SK-N-SH (cell line): ENCODE measurements at regions not wholly inside any gene's neighbourhood (a gene's known extent, or its start where the extent isn't known, plus 50 kb on each side); places are given as distances from the start of the nearest gene placed in this dataset.
A peak's percentile ranks its signal among the peaks of the same experiment; 100 is the strongest.

Experiments
- CTCF ChIA-PET: fragments of 300-600, 350-600 bp; formaldehyde crosslinking; extraction: SDS; loops from one replicate; lab custom pipeline; 2021; lab: Yijun Ruan, JAX
- POLR2A ChIA-PET: fragments of 350-600 bp; sonication (Branson Sonifier 250); formaldehyde crosslinking; extraction: SDS; loops from one replicate; lab custom pipeline; 2020; ENCODE audit warnings: antibody characterized with exemption, inconsistent platforms; lab: Yijun Ruan, JAX
- DNase-seq: peaks from one replicate; pipeline ENCODE4 v3.0.0; 2012
- H2AFZ ChIP-seq: fragments of 200-600 bp; sonication (generic); 2 replicates; pipeline ENCODE4 v1.8.1; 2016; ENCODE audit warnings: antibody characterized with exemption, mild to moderate bottlenecking, low read depth
- H3F3A ChIP-seq: fragments of 200-600 bp; sonication (generic); replicated peaks from 2 replicates; pipeline ENCODE3; 2016; ENCODE audit warnings: antibody characterized with exemption, mild to moderate bottlenecking; ENCODE audit not compliant: insufficient read depth
- H3K27ac ChIP-seq, 2 experiments: fragments of 200-500 bp in 1 of 2; fragments of 200-600 bp in 1 of 2; sonication (Bioruptor generic) in 1 of 2; sonication (generic), shearing (Covaris generic) in 1 of 2; 2 replicates each; pipeline versions ENCODE4 v1.5.1 to v1.6.1; 2014 to 2016; ENCODE audit warnings: low read depth in 2 of 2, inconsistent platforms in 1 of 2, low read length in 1 of 2, mild to moderate bottlenecking in 1 of 2, mixed read lengths in 1 of 2
- H3K27me3 ChIP-seq: fragments of 200-600 bp; sonication (generic), shearing (Covaris generic); 2 replicates; pipeline ENCODE4 v1.6.1; 2016; ENCODE audit warnings: mixed run types; ENCODE audit not compliant: insufficient read depth
- H3K36me3 ChIP-seq, 2 experiments: fragments of 200-500 bp in 1 of 2; fragments of 200-600 bp in 1 of 2; sonication (Bioruptor generic) in 1 of 2; sonication (generic) in 1 of 2; replicated peaks in 1 of 2; 2 replicates each; pipeline versions ENCODE3 to v1.5.1; 2014 to 2016; ENCODE audit warnings: low read length in 1 of 2, mild to moderate bottlenecking in 1 of 2; ENCODE audit not compliant: insufficient read depth in 2 of 2, control insufficient read depth in 1 of 2
- H3K4me1 ChIP-seq, 2 experiments: fragments of 200-500 bp in 1 of 2; fragments of 200-600 bp in 1 of 2; sonication (Bioruptor generic) in 1 of 2; sonication (generic), shearing (Covaris generic) in 1 of 2; 2 replicates each; pipeline versions ENCODE4 v1.5.1 to v1.6.1; 2014 to 2016; ENCODE audit warnings: low read depth in 1 of 2, low read length in 1 of 2, mixed run types in 1 of 2; ENCODE audit not compliant: insufficient read depth in 2 of 2, control insufficient read depth in 1 of 2
- H3K4me2 ChIP-seq: fragments of 200-600 bp; sonication (generic), shearing (Covaris generic); 2 replicates; pipeline ENCODE4 v1.6.1; 2017; ENCODE audit warnings: mixed run types
- H3K4me3 ChIP-seq, 2 experiments: fragments of 200-500 bp in 1 of 2; fragments of 200-600 bp in 1 of 2; sonication (Bioruptor generic) in 1 of 2; sonication (generic), shearing (Covaris generic) in 1 of 2; 2 replicates each; pipeline versions ENCODE4 v1.5.1 to v1.8.1; 2014 to 2016; ENCODE audit warnings: low read depth in 2 of 2, inconsistent platforms in 1 of 2, low read length in 1 of 2, mild to moderate bottlenecking in 1 of 2, mixed read lengths in 1 of 2, moderate library complexity in 1 of 2
- H3K79me2 ChIP-seq: fragments of 200-600 bp; sonication (generic); 2 replicates; pipeline ENCODE4 v1.8.1; 2017; ENCODE audit warnings: mild to moderate bottlenecking; ENCODE audit not compliant: insufficient read depth
- H3K9ac ChIP-seq: fragments of 200-600 bp; sonication (generic); 2 replicates; pipeline ENCODE4 v1.6.1; 2017; ENCODE audit warnings: mixed run types
- H3K9me2 ChIP-seq: fragments of 200-600 bp; sonication (generic); 2 replicates; pipeline ENCODE4 v1.6.1; 2017; ENCODE audit warnings: mixed run types
- H3K9me3 ChIP-seq: fragments of 200-600 bp; sonication (generic); 2 replicates; pipeline ENCODE4 v1.6.1; 2017; ENCODE audit warnings: mixed run types, mild to moderate bottlenecking, moderate library complexity
- H4K20me1 ChIP-seq: fragments of 200-600 bp; sonication (generic); 2 replicates; pipeline ENCODE4 v1.6.1; 2017; ENCODE audit warnings: mild to moderate bottlenecking, mixed run types; ENCODE audit not compliant: insufficient read depth
- CHD2 ChIP-seq: fragments of 150-350 bp; IDR thresholded peaks from 2 replicates; pipeline ENCODE4 v1.6.1; 2018; ENCODE audit warnings: low read length; ENCODE audit not compliant: partially characterized antibody
- EP300 ChIP-seq, 2 experiments: IDR thresholded peaks; 2 replicates each; pipeline versions ENCODE4 v1.4.0 to v1.6.1; 2012; ENCODE audit warnings: borderline replicate concordance in 1 of 2, low read depth in 1 of 2, low read length in 1 of 2
- FOSL2 ChIP-seq: IDR thresholded peaks from 2 replicates; pipeline ENCODE4 v1.4.0; 2012; ENCODE audit warnings: low read depth, mild to moderate bottlenecking, moderate library complexity, borderline replicate concordance
- FOXJ3 ChIP-seq: sonication (generic); formaldehyde crosslinking; IDR thresholded peaks from 2 replicates; pipeline ENCODE4 v1.5.1; 2020; ENCODE audit warnings: mild to moderate bottlenecking, missing genetic modification reagents
- FOXM1 ChIP-seq: IDR thresholded peaks from 2 replicates; pipeline ENCODE4 v1.4.0; 2012; ENCODE audit warnings: low read depth, mild to moderate bottlenecking
- GATA2 ChIP-seq: sonication (generic); formaldehyde crosslinking; IDR thresholded peaks from 2 replicates; pipeline ENCODE4 v1.5.0; 2020; ENCODE audit warnings: mild to moderate bottlenecking, missing genetic modification reagents
- JUND ChIP-seq: IDR thresholded peaks from 2 replicates; pipeline ENCODE4 v1.4.0; 2012
- MAX ChIP-seq: IDR thresholded peaks from 2 replicates; pipeline ENCODE4 v1.4.0; 2012; ENCODE audit warnings: low read depth
- MXI1 ChIP-seq: IDR thresholded peaks from 2 replicates; pipeline ENCODE4 v1.6.1; 2012; ENCODE audit warnings: mild to moderate bottlenecking, low read depth, low read length, improper control_type of control experiment
- NFIC ChIP-seq: IDR thresholded peaks from 2 replicates; pipeline ENCODE4 v1.4.0; 2012; ENCODE audit warnings: borderline replicate concordance
- NRF1 ChIP-seq: IDR thresholded peaks from 2 replicates; pipeline ENCODE4 v1.6.1; 2012; ENCODE audit warnings: low read depth, mild to moderate bottlenecking, low read length
- PBX3 ChIP-seq: IDR thresholded peaks from 2 replicates; pipeline ENCODE4; 2012
- POLR2AphosphoS5 ChIP-seq: IDR thresholded peaks from 2 replicates; pipeline ENCODE4 v1.6.1; 2012; ENCODE audit warnings: low read depth, low read length
- RAD21 ChIP-seq: IDR thresholded peaks from 2 replicates; pipeline ENCODE4 v1.6.1; 2012; ENCODE audit warnings: mild to moderate bottlenecking, low read length
- REST ChIP-seq: IDR thresholded peaks from 2 replicates; pipeline ENCODE4 v1.6.1; 2012; ENCODE audit warnings: mild to moderate bottlenecking, low read depth, low read length, moderate library complexity
- RXRA ChIP-seq: IDR thresholded peaks from 2 replicates; pipeline ENCODE4 v1.4.0; 2012; ENCODE audit warnings: low read depth, mild to moderate bottlenecking, borderline replicate concordance
- SIN3A ChIP-seq: IDR thresholded peaks from 2 replicates; pipeline ENCODE4 v1.6.1; 2012; ENCODE audit warnings: low read depth, mild to moderate bottlenecking, low read length, moderate library complexity, borderline replicate concordance
- TCF12 ChIP-seq: IDR thresholded peaks from 2 replicates; pipeline ENCODE4 v1.4.0; 2012
- USF1 ChIP-seq: IDR thresholded peaks from 2 replicates; pipeline ENCODE4 v1.4.0; 2012; ENCODE audit warnings: low read depth, borderline replicate concordance
- YY1 ChIP-seq: IDR thresholded peaks from 2 replicates; pipeline ENCODE4 v1.4.0; 2012; ENCODE audit warnings: low read depth, mild to moderate bottlenecking
- ZBTB33 ChIP-seq: IDR thresholded peaks from 2 replicates; pipeline ENCODE4 v1.4.0; 2012; ENCODE audit warnings: low read depth, borderline replicate concordance
- WGBS: methylation state at CpG from one replicate; pipeline ENCODE4 v1.1.6; 2017; ENCODE audit warnings: low lambda C conversion rate; 5-methylcytosine and 5-hydroxymethylcytosine counted together

- TF ChIP-seq PBX3 (no peak), FOXM1 (no peak), CHD2 (no peak), NFIC (no peak), NRF1 (no peak), FOXJ3 (CRISPR knock-in tag) (no peak), GATA2 (CRISPR knock-in tag) (no peak)
Measured at GRCh38 chr18:9016633-9017166, 85.8 kb upstream of the NDUFV2 start (continued).

GRCh38 chr18:9017167-9017904 lies 85.2 kb upstream of the NDUFV2 start:
- Histone ChIP-seq H3K4me3 (no peak overlapping the region), H4K20me1 (no peaks in the 10 kb centered on the region), H3K9me2 (no peaks in the 10 kb centered on the region), H3K27ac (peak overlapping the region; percentile 12 to 63; a peak in 2 of 4 replicates), H3K9me3 (no peaks in the 10 kb centered on the region), H3K4me1 (peaks cover 0 to 3% of the 10 kb centered on the region in 2 experiments; a peak in 1 of 4 replicates), H2AFZ (peak overlapping the region; percentile 46; the same call in 1 of the 2 replicates), H3K27me3 (no peaks in the 10 kb centered on the region), H3F3A (peaks cover 8% of the 10 kb centered on the region), H3K79me2 (no peaks in the 10 kb centered on the region), H3K4me2 (no peak overlapping the region), H3K9ac (no peak overlapping the region), H3K36me3 (no peaks in the 10 kb centered on the region)
- DNase-seq, result peak; percentile 34
- POLR2A ChIA-PET, result interaction anchor here (0.6 kb wide), 1 partner anchor 24 kb away, joined by 3 read pairs; no protein-coding TSS in a partner anchor
- CTCF ChIA-PET, result interaction anchor here (1.0 kb wide), 1 partner anchor 8 kb away, joined by 3 read pairs; no protein-coding TSS in a partner anchor
- 58% methylated on average over 34 of the region's 34 CpGs for WGBS
- TF ChIP-seq RAD21, result no peak
- no peak for TF ChIP-seq POLR2AphosphoS5
- peak; percentile 16; the same call in 1 of the 2 replicates for TF ChIP-seq JUND
- TF ChIP-seq PBX3, result peak; percentile 36; the same call in 1 of the 2 replicates
- TF ChIP-seq NFIC, result peak; percentile 24; the same call in 1 of the 2 replicates
- peak; percentile 77 for TF ChIP-seq FOSL2
- 0 out of 4 replicates have a peak, but pooled peaks of 1 of the 2 experiments have one; percentile 22 for TF ChIP-seq EP300 (IDR thresholded peaks at IDR 0.05; ENCODE audit: borderline replicate concordance in 1 of 2, low read depth in 1 of 2, low read length in 1 of 2)
- TF ChIP-seq MXI1, result no peak
- peak; percentile 10; the same call in 1 of the 2 replicates for TF ChIP-seq RXRA
- no peak for TF ChIP-seq ZBTB33
- TF ChIP-seq REST, result no peak
- peak; percentile 54 for TF ChIP-seq TCF12
- 0 out of 2 replicates have a peak, but pooled peaks have one; percentile 26 for TF ChIP-seq USF1
- TF ChIP-seq FOXM1, result no peak
- no peak for TF ChIP-seq YY1
- TF ChIP-seq GATA2 (CRISPR knock-in tag), result no peak
- TF ChIP-seq MAX, result 0 out of 2 replicates have a peak, but pooled peaks have one; percentile 13
- no peak for TF ChIP-seq SIN3A
